ENCODE measurements at regions not wholly inside any gene's neighbourhood (a gene's known extent, or its start where the extent isn't known, plus 50 kb on each side); places are given as distances from the start of the nearest gene placed in this dataset.
"Not testable (repeated sequence)": the region's sequence is repeated elsewhere in the genome, so short reads cannot be mapped to it uniquely, and the experiment has no call there.

DNA sequence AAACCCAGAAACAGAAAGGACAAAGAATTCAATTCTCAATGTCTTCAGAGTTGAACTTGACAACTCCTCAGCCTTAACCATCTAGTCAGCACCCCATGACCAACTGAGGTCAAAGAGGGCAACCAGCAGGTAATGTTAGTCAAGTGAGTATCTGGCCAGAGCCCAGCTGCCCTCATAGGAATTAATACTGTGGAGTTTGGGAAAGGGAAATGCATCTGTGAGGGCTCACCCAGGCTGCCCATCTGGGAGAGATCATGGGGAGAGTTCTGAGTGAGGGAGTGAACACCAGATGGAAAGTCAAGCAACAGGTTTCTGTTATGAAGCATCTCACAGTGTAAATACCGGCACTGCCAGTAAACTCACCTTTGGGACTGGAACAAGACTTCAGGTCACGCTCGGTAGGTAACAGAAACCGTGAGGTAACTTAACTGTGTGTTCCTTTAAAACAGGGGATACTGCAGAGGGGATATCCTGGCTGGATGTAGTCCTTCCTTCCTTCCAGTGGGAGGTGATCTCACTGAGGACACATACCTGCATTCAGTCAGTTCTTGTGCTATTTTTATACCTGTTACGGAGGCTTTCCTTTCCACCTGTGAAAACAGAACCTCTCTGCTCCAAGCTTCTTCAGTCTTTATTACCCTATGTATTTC, 94.4 kb downstream of the DAD1 start:
- no peak overlapping the region for H3K27ac ChIP-seq
- no peaks in the 10 kb centered on the region for H3K4me1 ChIP-seq
- ATAC-seq: no peak
- intact Hi-C loops (cut with DNase I; ENCODE audit: low total_unique reads) (no loop called here), in situ Hi-C loops (cut with MboI; ENCODE audit: low sequenced_read_pairs in 4 of 4) (no loop called here)
- no peak overlapping the region for H3K4me3 ChIP-seq
- DNase-seq: no peak
- no peaks in the 10 kb centered on the region for H3K9me3 ChIP-seq
- TF ChIP-seq, protein P1, sequence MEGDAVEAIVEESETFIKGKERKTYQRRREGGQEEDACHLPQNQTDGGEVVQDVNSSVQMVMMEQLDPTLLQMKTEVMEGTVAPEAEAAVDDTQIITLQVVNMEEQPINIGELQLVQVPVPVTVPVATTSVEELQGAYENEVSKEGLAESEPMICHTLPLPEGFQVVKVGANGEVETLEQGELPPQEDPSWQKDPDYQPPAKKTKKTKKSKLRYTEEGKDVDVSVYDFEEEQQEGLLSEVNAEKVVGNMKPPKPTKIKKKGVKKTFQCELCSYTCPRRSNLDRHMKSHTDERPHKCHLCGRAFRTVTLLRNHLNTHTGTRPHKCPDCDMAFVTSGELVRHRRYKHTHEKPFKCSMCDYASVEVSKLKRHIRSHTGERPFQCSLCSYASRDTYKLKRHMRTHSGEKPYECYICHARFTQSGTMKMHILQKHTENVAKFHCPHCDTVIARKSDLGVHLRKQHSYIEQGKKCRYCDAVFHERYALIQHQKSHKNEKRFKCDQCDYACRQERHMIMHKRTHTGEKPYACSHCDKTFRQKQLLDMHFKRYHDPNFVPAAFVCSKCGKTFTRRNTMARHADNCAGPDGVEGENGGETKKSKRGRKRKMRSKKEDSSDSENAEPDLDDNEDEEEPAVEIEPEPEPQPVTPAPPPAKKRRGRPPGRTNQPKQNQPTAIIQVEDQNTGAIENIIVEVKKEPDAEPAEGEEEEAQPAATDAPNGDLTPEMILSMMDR (IDR thresholded peaks at IDR 0.05 in 4 of 5, conservative IDR thresholded peaks at IDR 0.05 in 1 of 5): no peak
- no peak for TF ChIP-seq POLR2A (IDR thresholded peaks at IDR 0.05)
- no peaks in the 10 kb centered on the region for H3K36me3 ChIP-seq
- peaks cover 0 to 6% (median 0%) of the 10 kb centered on the region in 3 donors for H3K27me3 ChIP-seq

DNA sequence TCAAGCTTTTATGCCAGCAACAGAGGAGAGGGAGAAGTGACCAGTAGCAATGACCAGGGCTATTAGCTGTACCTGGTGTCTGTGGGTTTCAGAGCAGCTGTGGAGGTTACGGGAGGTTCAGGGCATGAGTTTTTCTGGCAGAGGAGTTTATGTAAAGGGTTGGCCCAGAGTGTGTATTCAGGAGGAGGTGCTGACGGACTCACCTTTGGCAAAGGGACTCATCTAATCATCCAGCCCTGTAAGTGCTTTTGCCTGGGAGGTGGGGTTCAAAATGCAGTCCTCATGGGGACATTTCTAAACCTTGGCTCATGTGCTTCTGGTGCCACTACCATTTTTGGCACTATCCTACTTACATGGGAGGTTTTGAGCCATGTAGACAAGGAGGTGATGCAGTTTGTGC, 95.3 kb downstream of the DAD1 start:
- ATAC-seq (no peak), DNase-seq (no peak)
- intact Hi-C loops (cut with DNase I; ENCODE audit: low total_unique reads) (no loop called here), in situ Hi-C loops (cut with MboI; ENCODE audit: low sequenced_read_pairs in 4 of 4) (no loop called here)
- Histone ChIP-seq H3K9me3 (no peaks in the 10 kb centered on the region), H3K27me3 (peaks cover 0 to 8% (median 5%) of the 10 kb centered on the region in 3 donors), H3K36me3 (no peaks in the 10 kb centered on the region), H3K27ac (no peak overlapping the region), H3K4me3 (no peak overlapping the region), H3K4me1 (no peaks in the 10 kb centered on the region)
- TF ChIP-seq POLR2A (IDR thresholded peaks at IDR 0.05): no peak
- TF ChIP-seq, protein P1 (IDR thresholded peaks at IDR 0.05 in 4 of 5, conservative IDR thresholded peaks at IDR 0.05 in 1 of 5): no peak

DNA sequence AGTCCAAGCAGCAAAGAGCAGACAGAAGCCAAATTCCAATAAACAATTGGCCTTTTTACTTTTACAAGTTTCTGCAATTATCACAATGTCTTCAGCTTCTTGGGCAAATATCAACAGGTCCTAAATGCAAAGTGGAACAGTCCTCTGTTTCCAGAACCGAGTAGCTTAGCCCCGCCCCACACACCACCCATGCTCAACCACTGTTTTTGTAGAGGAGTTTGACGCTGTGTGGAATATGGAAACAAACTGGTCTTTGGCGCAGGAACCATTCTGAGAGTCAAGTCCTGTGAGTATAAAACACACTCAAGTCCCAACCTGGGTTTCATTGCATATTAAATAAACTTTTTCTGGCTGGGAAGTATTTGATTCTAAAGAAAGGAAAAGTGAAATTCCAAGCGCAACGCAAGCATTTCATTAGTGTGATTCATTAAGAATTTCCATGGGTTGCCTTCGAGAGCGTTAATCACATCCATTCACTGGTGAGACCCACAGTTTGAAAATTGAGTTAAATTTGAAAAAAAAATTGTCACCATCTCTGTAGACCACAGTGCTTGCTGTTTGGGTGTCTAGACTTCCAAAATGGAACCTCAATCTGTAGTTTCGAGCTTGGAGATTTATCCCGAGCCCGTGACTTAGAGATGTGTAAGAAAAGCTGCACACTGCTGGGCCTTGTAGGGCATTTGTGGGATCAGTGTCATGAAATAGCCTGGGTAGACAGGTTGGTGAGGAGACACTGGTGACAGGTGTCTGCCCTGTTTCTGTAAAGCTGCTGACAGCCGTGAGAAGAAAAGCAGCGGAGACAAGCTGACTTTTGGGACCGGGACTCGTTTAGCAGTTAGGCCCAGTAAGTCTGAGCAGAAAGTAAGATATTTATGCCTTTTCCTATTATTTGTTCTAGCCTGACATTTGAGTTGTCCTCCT, 96.1 kb downstream of the DAD1 start:
- no peaks in the 10 kb centered on the region for H3K9me3 ChIP-seq
- H3K27me3 ChIP-seq: peaks cover 2 to 10% (median 9%) of the 10 kb centered on the region in 3 donors
- TF ChIP-seq POLR2A (IDR thresholded peaks at IDR 0.05): no peak
- TF ChIP-seq, protein P1 (IDR thresholded peaks at IDR 0.05 in 4 of 5, conservative IDR thresholded peaks at IDR 0.05 in 1 of 5): no peak
- no peaks in the 10 kb centered on the region for H3K4me1 ChIP-seq
- ATAC-seq: no peak
- H3K27ac ChIP-seq: no peak overlapping the region
- intact Hi-C loops (cut with DNase I; ENCODE audit: low total_unique reads) (no loop called here), in situ Hi-C loops (cut with MboI; ENCODE audit: low sequenced_read_pairs in 4 of 4) (no loop called here)
- no peaks in the 10 kb centered on the region for H3K36me3 ChIP-seq
- DNase-seq: no peak
- no peak overlapping the region for H3K4me3 ChIP-seq

DNA sequence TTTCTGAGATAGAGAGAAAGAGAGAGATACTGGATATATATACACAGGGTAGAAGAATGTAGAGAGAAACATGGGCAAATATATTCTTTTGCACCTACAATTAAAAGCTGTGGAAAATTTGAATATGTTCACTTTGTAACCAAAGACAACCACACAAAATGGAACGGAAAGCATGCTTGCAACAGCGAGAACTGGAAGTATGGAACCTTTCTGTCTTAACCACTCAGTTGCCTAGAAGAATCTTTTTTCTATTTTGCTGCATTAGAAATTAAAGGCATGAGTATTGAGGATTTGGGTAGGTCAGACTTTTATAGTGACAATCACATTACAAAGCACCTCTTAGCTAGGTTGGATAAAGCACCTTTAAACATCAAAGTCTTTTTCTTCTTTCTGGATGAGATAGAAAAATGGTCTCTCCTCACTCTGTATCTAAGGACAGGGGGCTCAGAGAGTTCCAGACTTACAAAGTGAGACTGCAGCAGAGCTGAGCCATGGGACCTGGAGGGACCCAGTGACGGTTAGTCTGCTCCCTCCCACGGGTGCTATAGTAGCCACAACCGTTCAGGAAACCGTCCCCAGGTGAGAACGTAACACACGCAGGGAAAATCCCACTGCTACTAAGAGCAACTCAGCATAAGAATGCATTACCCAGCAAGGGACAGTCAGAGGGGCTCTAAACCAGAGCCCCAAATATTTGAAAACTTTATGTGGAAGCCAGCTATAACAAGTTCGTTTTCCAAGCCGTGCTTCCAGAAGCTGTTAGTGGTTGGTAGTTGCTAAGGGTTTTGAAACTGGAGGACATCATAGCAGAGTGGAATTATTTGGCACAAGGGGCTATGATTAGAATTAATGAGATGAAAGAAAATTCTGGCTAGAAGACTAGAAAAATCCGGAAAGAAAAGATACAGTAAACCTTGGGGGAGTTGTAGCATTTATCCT, 97.1 kb downstream of the DAD1 start:
- Histone ChIP-seq H3K27ac (no peak overlapping the region), H3K27me3 (peaks cover 5 to 15% (median 9%) of the 10 kb centered on the region in 3 donors), H3K9me3 (no peaks in the 10 kb centered on the region), H3K4me3 (no peak overlapping the region), H3K4me1 (no peaks in the 10 kb centered on the region), H3K36me3 (no peaks in the 10 kb centered on the region)
- DNase-seq (no peak), ATAC-seq (no peak)
- intact Hi-C loops (cut with DNase I; ENCODE audit: low total_unique reads): no loop called here
- TF ChIP-seq, protein P1 (IDR thresholded peaks at IDR 0.05 in 4 of 5, conservative IDR thresholded peaks at IDR 0.05 in 1 of 5): no peak
- no peak for TF ChIP-seq POLR2A (IDR thresholded peaks at IDR 0.05)
- in situ Hi-C loops (cut with MboI; ENCODE audit: low sequenced_read_pairs in 4 of 4): no loop called here

DNA sequence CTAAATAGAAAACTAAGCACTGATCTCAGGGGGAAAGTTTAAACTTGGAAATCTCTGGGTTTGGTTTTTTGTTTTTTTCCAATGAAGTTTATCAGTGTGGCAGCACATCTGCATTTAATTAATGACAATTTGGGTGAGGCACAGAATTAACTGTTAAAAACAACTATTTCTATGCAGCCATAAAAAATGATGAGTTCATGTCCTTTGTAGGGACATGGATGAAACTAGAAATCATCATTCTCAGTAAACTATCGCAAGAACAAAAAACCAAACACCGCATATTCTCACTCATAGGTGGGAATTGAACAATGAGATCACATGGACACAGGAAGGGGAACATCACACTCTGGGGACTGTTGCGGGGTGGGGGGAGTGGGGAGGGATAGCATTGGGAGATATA, 98.0 kb downstream of the DAD1 start:
- H3K9me3 ChIP-seq; ATAC-seq; H3K4me3 ChIP-seq; H3K27ac ChIP-seq; H3K4me1 ChIP-seq; in situ Hi-C loops (cut with MboI; ENCODE audit: low sequenced_read_pairs in 4 of 4); intact Hi-C loops (cut with DNase I; ENCODE audit: low total_unique reads); DNase-seq; H3K36me3 ChIP-seq: not testable (repeated sequence)
- peaks cover 5 to 15% (median 9%) of the 10 kb centered on the region in 3 donors for H3K27me3 ChIP-seq
